ENCODE measurements at regions not wholly inside any gene's neighbourhood (a gene's known extent, or its start where the extent isn't known, plus 50 kb on each side); places are given as distances from the start of the nearest gene placed in this dataset.
A peak's percentile ranks its signal among the peaks of the same experiment; 100 is the strongest.

DNA sequence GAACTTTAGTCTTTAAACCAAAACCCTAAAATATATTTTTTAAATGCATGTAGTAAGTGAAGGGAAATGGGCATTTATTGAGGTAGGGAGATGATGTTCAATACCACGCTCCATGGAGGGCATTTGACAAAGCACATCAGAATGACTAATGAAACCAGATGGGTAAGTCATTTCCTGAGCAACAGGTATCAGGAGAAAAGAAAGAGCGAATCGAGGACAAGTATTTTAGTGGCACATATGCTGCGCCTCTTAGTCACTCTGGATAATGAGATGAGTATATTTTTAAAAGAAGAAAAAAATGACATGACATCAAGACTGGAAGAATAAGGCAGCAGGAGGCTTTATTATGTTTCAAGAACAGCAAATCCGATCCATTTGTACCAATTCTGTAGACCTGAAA lies 129.0 kb upstream of the ARHGEF3 start:
- Histone ChIP-seq H3K9me3 (no peaks in the 10 kb centered on the region), H3K4me1 (no peaks in the 10 kb centered on the region), H3K27me3 (no peaks in the 10 kb centered on the region), H3K36me3 (no peaks in the 10 kb centered on the region), H3K4me3 (ENCODE audit: low read depth, low read length) (no peak overlapping the region)
- no peak for DNase-seq
- no peak for TF ChIP-seq CTCF (IDR thresholded peaks at IDR 0.05; ENCODE audit: low read depth, low read length)

DNA sequence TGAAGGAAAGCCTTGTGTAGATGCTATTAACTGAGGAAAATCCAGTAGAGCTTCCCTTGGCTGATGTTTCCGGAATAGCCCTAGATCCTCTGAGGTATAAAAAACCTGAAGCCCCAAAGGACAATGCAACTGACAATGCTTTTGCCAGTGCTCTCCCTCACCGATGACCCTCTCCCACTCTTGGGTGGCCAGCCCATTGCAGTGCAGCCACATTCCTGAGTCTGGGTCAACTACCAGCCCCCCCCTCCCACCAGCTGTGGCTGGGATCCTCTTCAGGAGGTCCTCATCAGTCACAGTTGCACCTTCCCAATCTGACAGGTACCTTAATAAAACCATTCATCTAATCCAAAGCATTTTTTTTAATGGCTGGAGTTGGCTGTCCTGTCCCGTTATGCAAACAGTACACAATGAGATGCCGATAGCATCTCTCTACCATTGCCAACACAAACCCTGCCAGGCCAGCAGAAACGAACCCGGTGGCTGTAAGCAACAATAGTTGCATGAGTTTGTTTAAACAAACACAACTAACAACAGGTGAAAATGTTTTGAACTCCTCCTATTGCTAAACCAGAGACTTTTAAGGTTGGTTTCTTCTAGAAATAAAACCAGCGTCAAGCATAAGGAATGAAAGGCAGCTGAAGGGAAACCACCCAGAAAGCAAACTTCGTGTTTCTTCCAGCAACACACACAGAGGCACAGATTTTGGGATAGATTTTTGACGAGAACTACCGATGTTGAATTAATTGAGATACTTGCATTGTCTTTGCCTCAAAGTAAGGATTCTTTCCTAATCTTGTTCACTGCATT lies 128.3 kb upstream of the ARHGEF3 start:
- H3K4me3 ChIP-seq (ENCODE audit: low read depth, low read length), result no peak overlapping the region
- no peak for DNase-seq
- no peaks in the 10 kb centered on the region for H3K4me1 ChIP-seq
- no peaks in the 10 kb centered on the region for H3K36me3 ChIP-seq
- TF ChIP-seq CTCF (IDR thresholded peaks at IDR 0.05; ENCODE audit: low read depth, low read length), result no peak
- H3K9me3 ChIP-seq, result no peaks in the 10 kb centered on the region
- no peaks in the 10 kb centered on the region for H3K27me3 ChIP-seq

DNA sequence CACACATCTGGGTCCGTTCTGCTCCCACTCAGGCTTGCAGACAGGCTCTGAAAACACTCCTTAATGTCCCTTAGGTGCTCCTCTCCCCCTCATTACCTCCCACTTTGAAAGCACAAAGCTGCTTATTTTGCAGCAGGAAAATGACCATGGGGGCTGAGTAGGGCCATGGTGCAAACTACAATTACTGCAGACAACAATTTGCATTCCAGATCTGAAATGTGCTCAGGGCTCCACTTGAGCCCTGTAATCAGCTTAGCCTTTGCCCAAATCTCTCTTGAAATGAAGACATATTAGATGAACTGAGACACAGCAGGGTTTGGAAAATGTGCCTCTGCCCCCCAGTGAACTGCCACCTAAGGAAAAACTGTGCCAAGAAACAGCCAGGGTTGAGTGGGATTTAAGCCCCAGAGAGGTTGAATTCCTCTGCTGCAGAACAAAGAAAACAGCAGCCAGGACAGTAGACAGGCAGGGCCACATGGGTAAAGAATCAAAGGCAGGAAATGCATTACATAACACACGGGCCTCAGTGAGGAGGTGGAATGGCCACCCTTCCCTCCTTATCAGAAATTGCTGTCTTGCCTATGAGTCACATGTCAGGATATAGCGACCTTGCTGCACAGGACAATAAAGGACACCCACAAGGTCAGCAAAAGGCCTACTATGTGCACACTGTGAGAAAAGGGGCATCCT lies 126.8 kb upstream of the ARHGEF3 start:
- no peak for DNase-seq

GRCh38 chr3:56927855-56928254 lies 126.1 kb upstream of the ARHGEF3 start:
- Histone ChIP-seq H3K4me1 (no peaks in the 10 kb centered on the region), H3K9me3 (no peaks in the 10 kb centered on the region), H3K27me3 (no peaks in the 10 kb centered on the region), H3K4me3 (ENCODE audit: low read depth, low read length) (no peak overlapping the region), H3K36me3 (no peaks in the 10 kb centered on the region)
- no peak for DNase-seq
- no peak for TF ChIP-seq CTCF (IDR thresholded peaks at IDR 0.05; ENCODE audit: low read depth, low read length)

More for the DNA sequence above, 126.8 kb upstream of the ARHGEF3 start:
- no peaks in the 10 kb centered on the region for H3K9me3 ChIP-seq
- no peak for TF ChIP-seq CTCF (IDR thresholded peaks at IDR 0.05; ENCODE audit: low read depth, low read length)
- no peaks in the 10 kb centered on the region for H3K4me1 ChIP-seq
- no peak overlapping the region for H3K4me3 ChIP-seq (ENCODE audit: low read depth, low read length)
- no peaks in the 10 kb centered on the region for H3K36me3 ChIP-seq
- no peaks in the 10 kb centered on the region for H3K27me3 ChIP-seq

- Histone ChIP-seq H3K4me3 (ENCODE audit: low read depth, low read length) (no peak overlapping the region), H3K27me3 (no peaks in the 10 kb centered on the region), H3K4me1 (no peaks in the 10 kb centered on the region), H3K9me3 (no peaks in the 10 kb centered on the region), H3K36me3 (no peaks in the 10 kb centered on the region)
- no peak for TF ChIP-seq CTCF (IDR thresholded peaks at IDR 0.05; ENCODE audit: low read depth, low read length)
- DNase-seq, result peak; percentile 20
Measured at GRCh38 chr3:56926947-56927282, 125.2 kb upstream of the ARHGEF3 start.
